ENCODE measurements at regions not wholly inside any gene's neighbourhood (a gene's known extent, or its start where the extent isn't known, plus 50 kb on each side); places are given as distances from the start of the nearest gene placed in this dataset.

- DNase-seq, result no peak
These were observed 220.3 kb upstream of the IER5L start for GRCh38 chr9:129398101-129398960.

DNA sequence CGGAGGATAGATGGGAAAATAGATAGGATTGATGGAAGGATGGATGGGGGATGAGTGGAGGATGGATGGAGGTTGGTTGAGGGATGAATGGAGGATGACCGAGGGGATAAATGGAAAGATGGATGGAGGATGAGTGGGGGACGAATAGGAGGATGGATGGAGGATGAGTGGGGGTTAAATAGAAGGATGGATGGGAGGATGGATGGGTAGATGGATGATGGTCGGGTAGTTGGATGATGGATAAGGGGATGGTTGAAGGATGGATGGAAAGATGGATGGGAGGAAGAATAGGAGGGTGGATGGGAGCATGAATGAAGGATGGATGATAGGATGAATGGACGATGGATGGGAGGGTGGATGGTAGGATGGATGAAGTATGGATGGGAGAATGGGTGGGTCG lies 219.3 kb upstream of the IER5L start:
- DNase-seq, result no peak

- no peak for DNase-seq
These were observed 218.3 kb upstream of the IER5L start for GRCh38 chr9:129396365-129396708.

DNA sequence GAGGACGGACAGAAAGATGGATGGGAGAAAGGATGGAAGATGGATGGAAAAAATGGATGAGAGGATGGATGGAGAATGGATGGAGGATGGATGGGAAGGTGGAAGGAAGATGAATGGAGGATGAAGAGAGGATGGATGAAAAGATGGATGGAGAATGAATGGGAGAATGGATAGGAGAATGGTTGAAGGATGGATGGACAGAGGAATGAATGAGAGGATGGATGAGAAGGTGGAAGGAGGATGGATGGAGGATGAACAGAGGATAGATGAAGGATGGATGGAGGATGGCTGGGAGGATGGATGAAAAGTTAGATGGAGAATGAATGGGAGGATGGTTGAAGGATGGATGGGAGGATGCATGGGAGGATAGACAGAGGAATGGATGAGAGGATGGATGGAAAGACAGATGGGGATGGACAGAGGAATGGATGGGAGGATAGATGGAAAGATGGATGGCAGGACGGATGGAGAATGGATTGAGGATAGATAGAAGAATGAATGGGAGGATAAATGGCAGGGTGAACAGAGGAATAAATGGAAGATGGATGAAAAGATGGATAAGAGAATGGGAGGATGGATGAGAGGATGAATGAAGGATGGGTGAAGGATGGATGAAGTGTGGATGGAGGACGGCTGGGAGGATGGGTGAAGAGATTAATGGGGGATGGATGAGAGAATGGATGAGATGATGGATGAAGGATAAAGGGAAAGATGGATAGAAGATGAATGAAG lies 217.7 kb upstream of the IER5L start:
- no peak for DNase-seq

DNA sequence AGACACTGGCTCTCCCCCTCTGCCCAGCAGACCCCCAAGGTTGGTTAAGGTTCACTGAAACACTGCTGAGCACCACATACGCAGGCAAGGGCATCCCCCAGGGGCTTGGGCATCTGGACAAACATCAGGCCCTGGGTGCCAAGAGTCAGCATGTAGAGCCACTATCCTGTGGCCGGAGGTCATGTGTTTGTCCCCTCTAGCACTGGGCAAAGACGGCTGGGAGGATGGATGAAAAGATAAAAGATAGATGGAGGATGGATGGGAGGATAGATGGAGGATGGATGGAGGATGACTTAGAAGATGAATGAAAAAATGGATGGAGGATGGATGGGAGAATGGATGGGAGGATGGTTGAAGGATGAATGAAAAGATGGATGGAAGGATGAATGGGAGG lies 216.8 kb upstream of the IER5L start:
- DNase-seq, result no peak

GRCh38 chr9:129394061-129394885 lies 216.2 kb upstream of the IER5L start:
- no peak for DNase-seq

DNA sequence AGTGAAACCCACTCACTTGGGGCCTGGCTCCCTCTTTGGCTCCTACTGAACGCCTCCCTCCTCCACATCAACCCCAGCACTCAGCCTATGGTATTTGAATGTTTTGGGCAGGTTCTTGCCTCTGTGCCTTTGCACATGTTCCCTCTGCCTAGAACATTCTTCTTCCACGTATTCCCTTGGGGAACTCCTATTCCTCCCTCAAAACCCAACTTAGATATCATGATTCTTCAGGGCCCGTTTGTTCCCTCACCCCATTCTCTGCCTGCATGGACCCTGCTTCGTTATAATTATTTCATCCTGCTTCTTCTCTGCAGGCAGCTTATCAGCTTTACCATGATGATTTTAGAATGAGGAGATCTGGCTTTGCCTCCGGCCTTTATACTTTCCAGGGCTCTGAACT lies 215.0 kb upstream of the IER5L start:
- DNase-seq, result no peak

GRCh38 chr9:129392093-129392541 lies 214.1 kb upstream of the IER5L start:
- no peak for DNase-seq

DNA sequence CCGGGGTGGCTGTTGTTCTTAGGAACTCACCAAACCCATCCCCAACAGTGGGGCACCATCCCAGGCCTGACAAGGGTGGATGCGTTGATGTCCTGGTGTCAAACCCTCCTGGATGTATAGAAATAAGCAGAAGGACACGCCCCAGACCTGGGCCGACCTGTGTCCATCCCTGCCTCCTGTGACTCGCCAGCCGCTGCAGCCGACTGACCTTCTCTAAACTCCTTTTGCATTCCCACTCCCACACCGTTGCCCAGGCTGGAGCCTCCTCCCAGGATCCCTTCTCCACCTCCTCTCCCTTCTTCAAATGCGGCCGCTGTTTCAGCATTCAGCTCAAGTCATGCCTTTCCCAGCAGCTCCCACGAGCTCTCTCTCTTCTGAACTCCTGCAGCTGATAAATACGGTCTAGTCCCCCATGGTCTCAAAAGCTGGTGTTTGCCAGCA lies 213.2 kb upstream of the IER5L start:
- DNase-seq, result no peak

- no peak for DNase-seq
These were observed 212.5 kb upstream of the IER5L start for GRCh38 chr9:129390541-129390940.

DNA sequence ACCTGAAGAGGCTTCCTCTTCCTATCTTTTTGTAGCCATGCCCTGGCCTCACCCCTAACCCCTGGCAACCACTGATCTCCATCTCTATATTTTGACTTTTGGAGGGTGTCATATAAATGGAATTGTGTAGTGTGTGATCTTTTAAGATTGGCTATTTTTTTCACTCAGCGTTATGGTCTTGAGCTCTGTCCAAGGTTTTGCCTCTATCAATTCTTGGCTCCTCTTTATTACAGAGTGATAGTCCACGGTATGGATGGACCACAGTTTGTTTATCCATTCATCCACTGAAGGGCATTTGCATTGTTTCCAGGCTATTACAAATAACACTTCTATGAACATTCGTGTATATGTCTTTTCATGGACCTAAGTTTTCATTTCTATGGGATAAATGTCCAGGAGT lies 209.8 kb upstream of the IER5L start:
- DNase-seq, result no peak

DNA sequence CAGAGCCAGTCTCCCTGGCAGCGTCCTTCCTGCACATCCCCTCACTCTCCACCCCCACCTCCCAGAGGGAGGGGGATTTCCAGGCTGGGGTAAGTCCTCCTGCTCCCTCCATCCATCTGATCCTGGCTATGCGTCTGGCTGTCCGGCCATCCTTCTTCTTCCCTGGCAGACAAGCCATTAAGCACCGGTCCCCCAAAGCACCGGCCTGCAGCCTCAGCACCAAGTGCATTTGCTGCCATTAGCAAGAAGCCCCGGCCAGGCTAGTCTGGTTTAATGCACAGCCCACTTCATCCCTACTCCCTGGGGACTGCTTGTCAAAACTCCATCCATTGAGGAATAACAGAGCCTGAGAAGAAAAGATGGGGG lies 208.7 kb upstream of the IER5L start:
- DNase-seq, result no peak

- no peak for DNase-seq
These were observed 207.3 kb upstream of the IER5L start for GRCh38 chr9:129385211-129385934.

DNA sequence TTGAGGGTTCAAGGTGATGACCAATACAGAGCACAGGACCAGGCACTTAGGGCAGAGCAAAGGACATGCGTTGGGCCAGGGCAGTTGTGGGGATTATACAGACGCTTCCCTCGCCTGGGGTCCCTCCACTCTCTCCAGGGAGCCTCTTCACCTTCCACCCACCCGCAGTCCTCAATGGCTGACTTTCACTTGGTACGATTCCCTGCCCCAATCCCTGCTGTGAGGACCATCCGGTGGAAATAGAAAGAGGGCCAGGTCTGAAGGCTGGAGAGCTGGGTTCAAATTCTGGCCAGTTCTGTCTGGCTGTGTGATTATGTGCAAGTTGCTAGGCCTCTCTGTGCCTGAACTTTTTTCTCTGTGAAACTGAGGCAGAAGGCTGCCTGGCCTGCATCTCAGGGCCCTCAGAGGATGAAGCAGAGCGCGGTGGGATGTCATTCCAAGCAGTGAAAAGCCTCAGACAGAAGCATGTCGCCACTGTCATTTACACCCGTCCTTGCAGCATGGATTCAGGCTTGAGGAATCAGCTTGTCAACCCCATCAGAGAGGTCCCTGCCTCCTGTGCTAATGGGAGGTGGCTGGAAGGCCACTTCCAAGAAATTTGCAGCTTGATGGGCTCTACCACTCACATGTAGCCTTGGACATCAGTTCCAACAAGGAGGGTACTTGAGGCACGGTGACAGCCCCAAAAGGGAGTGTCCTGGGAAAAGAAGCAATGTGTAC lies 206.6 kb upstream of the IER5L start:
- no peak for DNase-seq

DNA sequence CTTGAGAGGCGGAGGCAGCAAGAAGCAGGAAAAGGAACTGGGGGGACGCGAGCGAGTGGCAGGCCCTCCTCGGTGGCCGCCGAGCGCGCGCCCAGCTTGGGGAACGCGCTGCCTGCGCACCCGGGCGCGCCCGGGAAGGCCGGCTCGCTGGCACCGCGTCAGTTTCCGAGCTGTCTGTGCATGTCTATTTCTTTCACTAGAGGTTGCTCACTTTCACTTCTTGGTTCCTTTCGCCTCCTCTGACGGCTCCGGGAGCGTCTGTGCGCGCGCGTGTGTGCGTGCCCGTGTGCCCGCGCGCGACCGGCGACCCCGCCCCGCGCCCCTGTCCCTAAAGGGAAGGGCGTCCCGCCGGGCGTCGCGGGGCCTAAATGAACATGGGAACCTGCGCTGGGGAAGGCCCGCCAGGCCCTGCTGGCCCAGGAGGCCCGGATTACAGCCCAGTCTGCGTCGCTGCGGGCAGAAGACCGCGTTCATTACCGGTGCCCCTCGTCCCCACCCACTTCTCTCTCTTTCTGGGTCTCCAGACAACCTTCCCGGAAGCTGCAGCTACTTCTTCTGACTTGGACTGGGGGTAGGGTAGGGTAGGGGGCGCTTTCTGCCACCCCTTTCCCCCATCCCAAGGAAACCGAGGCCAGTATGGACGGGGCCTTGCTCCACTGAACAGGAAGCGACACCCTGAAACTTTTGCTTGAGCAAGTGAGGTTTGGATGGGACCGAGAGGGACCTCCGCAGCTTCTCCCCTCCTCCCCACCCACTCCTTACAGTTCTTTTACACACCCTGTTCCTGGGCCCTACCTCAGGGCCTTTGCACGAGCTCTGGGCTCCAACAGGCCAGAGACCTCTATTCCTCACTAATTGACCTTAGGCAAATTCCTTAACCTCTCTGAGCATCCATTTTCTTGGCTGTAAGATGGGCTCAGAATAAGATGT lies 205.8 kb upstream of the IER5L start:
- no peak for DNase-seq

GRCh38 chr9:129383019-129383560 lies 205.0 kb upstream of the IER5L start:
- no peak for DNase-seq

DNA sequence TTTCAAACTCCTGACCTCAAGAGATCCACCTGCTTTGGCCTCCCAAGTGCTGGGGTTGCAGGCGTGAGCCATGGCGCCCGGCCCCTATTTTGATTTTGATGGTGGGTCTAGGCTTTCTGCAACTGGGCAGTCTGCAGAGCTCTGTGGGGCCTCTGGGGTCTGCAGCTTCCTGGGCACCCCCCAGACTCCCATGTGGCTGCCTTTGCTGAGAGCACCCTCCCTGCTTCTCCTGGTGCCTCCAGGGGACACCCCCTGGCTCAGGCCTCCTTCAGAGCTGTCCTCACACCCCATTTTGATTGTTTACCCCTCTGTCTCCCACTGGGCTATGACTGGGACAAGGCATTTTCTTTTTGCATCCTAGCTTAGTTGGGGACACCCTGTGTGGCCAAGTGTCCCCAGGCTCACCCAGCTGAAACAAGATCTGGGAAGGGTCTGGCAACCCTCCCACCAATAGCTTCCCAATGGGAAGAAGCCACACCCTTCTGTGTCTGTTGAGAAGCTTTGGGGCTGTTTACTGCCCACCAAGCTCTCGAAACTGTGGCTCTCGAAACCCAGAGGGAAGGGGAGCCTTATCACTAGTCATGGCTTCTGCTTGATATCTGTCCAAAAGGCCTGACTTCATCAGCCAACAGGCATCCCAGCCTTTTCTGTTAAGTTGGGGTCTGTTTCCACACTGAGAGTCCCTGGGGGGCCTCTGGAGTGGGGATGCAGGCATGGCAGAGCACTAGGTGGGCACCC lies 204.4 kb upstream of the IER5L start:
- DNase-seq, result no peak

DNA sequence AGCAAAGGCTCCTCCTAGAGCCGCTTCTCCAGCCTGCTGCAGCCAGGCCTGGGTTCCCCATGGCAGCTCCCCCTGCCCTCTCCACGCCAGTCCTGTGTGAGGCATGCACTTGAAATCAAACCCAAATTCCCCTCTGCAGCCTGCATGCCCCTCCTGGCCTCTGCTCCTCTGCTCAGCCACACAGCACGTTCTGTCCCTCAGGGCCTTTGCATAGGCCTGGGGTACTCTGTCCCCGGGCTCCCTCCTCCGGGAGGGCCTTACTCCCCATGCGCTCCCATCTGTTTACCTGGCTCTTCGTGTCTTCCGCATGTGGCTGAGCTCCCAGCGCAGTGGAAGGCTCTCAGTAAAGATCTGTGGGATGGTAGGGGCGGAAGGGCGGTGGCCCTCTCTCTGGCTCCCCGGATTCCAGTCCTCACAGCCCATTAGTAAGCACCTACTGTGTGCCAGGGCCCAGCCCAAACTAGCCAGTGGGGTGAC lies 203.5 kb upstream of the IER5L start:
- DNase-seq, result no peak

- DNase-seq, result no peak
These were observed 202.9 kb upstream of the IER5L start for GRCh38 chr9:129380961-129381401.

GRCh38 chr9:129379886-129380285 lies 201.8 kb upstream of the IER5L start:
- DNase-seq, result no peak
